ENCODE measurements at regions not wholly inside any gene's neighbourhood (a gene's known extent, or its start where the extent isn't known, plus 50 kb on each side); places are given as distances from the start of the nearest gene placed in this dataset.
A peak's percentile ranks its signal among the peaks of the same experiment; 100 is the strongest.

- H3K4me3 Mint-ChIP-seq (ENCODE audit: unreplicated experiment), result no peak overlapping the region
Observed at GRCh38 chr1:164363980-164364379, 195.0 kb upstream of the PBX1 start.

GRCh38 chr1:164366014-164366413, 193.0 kb upstream of the PBX1 start:
- H3K4me1 Mint-ChIP-seq (ENCODE audit: low read depth, unreplicated experiment), result no peaks in the 10 kb centered on the region
- no peaks in the 10 kb centered on the region for H4K20me1 ChIP-seq (ENCODE audit: insufficient read depth, low read length)
- H3K9ac ChIP-seq (ENCODE audit: low read length), result no peak overlapping the region
- peaks cover 4% of the 10 kb centered on the region for H3K9me3 Mint-ChIP-seq (ENCODE audit: unreplicated experiment)
- no peaks in the 10 kb centered on the region for H3K4me1 ChIP-seq (ENCODE audit: insufficient read depth, low read length)
- H3K27ac Mint-ChIP-seq (ENCODE audit: unreplicated experiment), result no peak overlapping the region
- no peaks in the 10 kb centered on the region for H3K27me3 ChIP-seq (ENCODE audit: insufficient read depth, low read length)
- no peak for TF ChIP-seq EZH2 (IDR thresholded peaks at IDR 0.05; ENCODE audit: insufficient read depth, low read length)
- no peak for TF ChIP-seq CTCF (IDR thresholded peaks at IDR 0.05; ENCODE audit: insufficient read depth, low read depth, low read length)
- no peaks in the 10 kb centered on the region for H3K36me3 Mint-ChIP-seq (ENCODE audit: low read depth, unreplicated experiment)
- no peaks in the 10 kb centered on the region for H3K79me2 ChIP-seq (ENCODE audit: insufficient read depth, low read length)
- H3K27ac ChIP-seq (ENCODE audit: low read depth, low read length), result no peak overlapping the region
- no peak overlapping the region for H3K4me3 Mint-ChIP-seq (ENCODE audit: unreplicated experiment)
- H3K27me3 Mint-ChIP-seq (ENCODE audit: low read depth, unreplicated experiment), result no peaks in the 10 kb centered on the region
- FAIRE-seq (no peak), DNase-seq (ENCODE audit: low read depth) (no peak)
- H3K4me2 ChIP-seq (ENCODE audit: low read length), result no peak overlapping the region
- H3K9me3 ChIP-seq (ENCODE audit: insufficient read depth, low read depth, low read length), result peaks cover 2% of the 10 kb centered on the region
- H3K4me3 ChIP-seq (ENCODE audit: insufficient read depth, low read depth, low read length), result no peak overlapping the region
- no peak overlapping the region for H2AFZ ChIP-seq (ENCODE audit: low read depth, low read length)
- H3K36me3 ChIP-seq (ENCODE audit: insufficient read depth, low read length), result no peaks in the 10 kb centered on the region

More at GRCh38 chr1:164363980-164364379, 195.0 kb upstream of the PBX1 start:
- TF ChIP-seq CTCF (IDR thresholded peaks at IDR 0.05; ENCODE audit: insufficient read depth, low read depth, low read length), result no peak
- no peak for TF ChIP-seq EZH2 (IDR thresholded peaks at IDR 0.05; ENCODE audit: insufficient read depth, low read length)
- H3K4me1 Mint-ChIP-seq (ENCODE audit: low read depth, unreplicated experiment), result no peaks in the 10 kb centered on the region
- Histone ChIP-seq H3K9me3 (ENCODE audit: insufficient read depth, low read depth, low read length) (peaks cover 2% of the 10 kb centered on the region), H3K4me1 (ENCODE audit: insufficient read depth, low read length) (no peaks in the 10 kb centered on the region), H3K27ac (ENCODE audit: low read depth, low read length) (no peak overlapping the region), H3K79me2 (ENCODE audit: insufficient read depth, low read length) (no peaks in the 10 kb centered on the region), H3K4me2 (ENCODE audit: low read length) (no peak overlapping the region), H3K4me3 (ENCODE audit: insufficient read depth, low read depth, low read length) (no peak overlapping the region), H3K9ac (ENCODE audit: low read length) (no peak overlapping the region), H3K27me3 (ENCODE audit: insufficient read depth, low read length) (no peaks in the 10 kb centered on the region), H2AFZ (ENCODE audit: low read depth, low read length) (no peak overlapping the region), H4K20me1 (ENCODE audit: insufficient read depth, low read length) (no peaks in the 10 kb centered on the region), H3K36me3 (ENCODE audit: insufficient read depth, low read length) (no peaks in the 10 kb centered on the region)
- no peaks in the 10 kb centered on the region for H3K36me3 Mint-ChIP-seq (ENCODE audit: low read depth, unreplicated experiment)
- FAIRE-seq (no peak), DNase-seq (ENCODE audit: low read depth) (no peak)
- H3K27ac Mint-ChIP-seq (ENCODE audit: unreplicated experiment), result no peak overlapping the region
- H3K27me3 Mint-ChIP-seq (ENCODE audit: low read depth, unreplicated experiment), result no peaks in the 10 kb centered on the region
- peaks cover 4% of the 10 kb centered on the region for H3K9me3 Mint-ChIP-seq (ENCODE audit: unreplicated experiment)

DNA sequence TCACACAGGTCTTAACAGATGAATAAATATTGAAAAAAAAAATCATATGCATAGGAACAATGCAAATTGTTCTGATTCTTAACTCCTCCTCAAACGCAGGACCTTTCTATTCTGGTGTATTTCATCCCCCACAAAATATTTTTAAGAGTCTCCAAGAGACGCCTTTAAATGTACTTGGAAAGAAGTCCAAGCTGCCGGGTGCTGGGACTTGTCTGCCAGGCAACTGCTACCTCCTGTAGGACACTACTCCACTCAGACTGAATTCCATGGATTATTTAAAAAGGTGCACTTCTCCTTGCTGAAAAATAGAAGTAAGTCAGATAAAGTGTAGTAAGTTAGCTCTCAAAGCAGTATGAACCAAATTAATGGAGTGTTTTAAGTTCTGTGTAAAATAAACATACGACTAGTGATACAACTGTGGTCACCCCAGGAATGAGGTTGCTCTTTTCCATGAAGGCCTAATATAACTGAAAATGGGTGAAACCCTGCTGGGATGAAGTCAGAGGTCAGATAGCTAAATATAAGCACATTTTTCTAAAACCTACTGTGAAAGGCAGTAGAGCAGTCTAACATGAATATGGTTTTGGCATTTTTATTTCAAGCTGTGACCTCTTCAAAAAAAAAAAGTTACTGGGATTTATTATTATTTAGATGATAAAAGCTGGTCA, 189.2 kb upstream of the PBX1 start:
- Histone ChIP-seq H3K27me3 (ENCODE audit: insufficient read depth, low read length) (no peaks in the 10 kb centered on the region), H3K4me3 (ENCODE audit: insufficient read depth, low read depth, low read length) (no peak overlapping the region), H3K4me1 (ENCODE audit: insufficient read depth, low read length) (no peaks in the 10 kb centered on the region), H3K4me2 (ENCODE audit: low read length) (no peak overlapping the region), H3K9ac (ENCODE audit: low read length) (no peak overlapping the region), H3K36me3 (ENCODE audit: insufficient read depth, low read length) (no peaks in the 10 kb centered on the region), H3K9me3 (ENCODE audit: insufficient read depth, low read depth, low read length) (peaks cover 2% of the 10 kb centered on the region), H4K20me1 (ENCODE audit: insufficient read depth, low read length) (no peaks in the 10 kb centered on the region), H3K79me2 (ENCODE audit: insufficient read depth, low read length) (no peaks in the 10 kb centered on the region), H3K27ac (ENCODE audit: low read depth, low read length) (no peak overlapping the region), H2AFZ (ENCODE audit: low read depth, low read length) (no peak overlapping the region)
- no peaks in the 10 kb centered on the region for H3K27me3 Mint-ChIP-seq (ENCODE audit: low read depth, unreplicated experiment)
- FAIRE-seq (no peak), DNase-seq (ENCODE audit: low read depth) (peak; percentile 16)
- H3K4me1 Mint-ChIP-seq (ENCODE audit: low read depth, unreplicated experiment), result no peaks in the 10 kb centered on the region
- H3K9me3 Mint-ChIP-seq (ENCODE audit: unreplicated experiment), result peaks cover 7% of the 10 kb centered on the region
- no peak overlapping the region for H3K27ac Mint-ChIP-seq (ENCODE audit: unreplicated experiment)
- no peak for TF ChIP-seq EZH2 (IDR thresholded peaks at IDR 0.05; ENCODE audit: insufficient read depth, low read length)
- no peak for TF ChIP-seq CTCF (IDR thresholded peaks at IDR 0.05; ENCODE audit: insufficient read depth, low read depth, low read length)
- H3K36me3 Mint-ChIP-seq (ENCODE audit: low read depth, unreplicated experiment), result no peaks in the 10 kb centered on the region
- H3K4me3 Mint-ChIP-seq (ENCODE audit: unreplicated experiment), result no peak overlapping the region

Data from astrocyte (in vitro differentiated cells and primary cell).